ENCODE measurements at regions not wholly inside any gene's neighbourhood (a gene's known extent, or its start where the extent isn't known, plus 50 kb on each side); places are given as distances from the start of the nearest gene placed in this dataset.

DNA sequence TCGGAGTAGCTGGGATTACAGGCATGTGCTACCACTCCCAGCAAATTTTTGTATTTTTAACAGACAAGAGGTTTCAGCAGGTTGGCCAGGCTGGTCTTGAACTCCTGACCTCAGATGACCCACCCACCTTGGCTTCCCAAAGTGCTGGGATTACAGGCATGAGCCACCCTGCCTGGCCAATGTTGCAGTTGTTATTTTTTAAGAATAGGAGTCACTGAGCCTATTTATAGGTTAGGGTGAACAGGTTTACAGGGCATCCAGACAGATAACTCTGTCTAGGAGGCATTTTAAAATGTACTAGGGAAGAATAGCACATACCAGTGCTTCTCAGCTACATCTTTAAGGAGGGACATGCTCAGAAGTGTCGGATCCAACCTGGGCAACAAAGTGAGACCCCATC is 60.1 kb upstream of the BNC2 start:
- intact Hi-C loops (cut with micrococcal nuclease; ENCODE audit: unreplicated experiment), result no loop called here
- no peaks in the 10 kb centered on the region for H3K27me3 ChIP-seq (replicated peaks; ENCODE audit: insufficient read depth, low read depth, low read length, poor library complexity)
- no peak overlapping the region for H3K27ac ChIP-seq (ENCODE audit: low read depth, low read length, poor library complexity, severe bottlenecking)
- H3K4me1 ChIP-seq (ENCODE audit: insufficient read depth, low read length, poor library complexity, severe bottlenecking), result no peaks in the 10 kb centered on the region
- no peak overlapping the region for H3K4me3 ChIP-seq (ENCODE audit: low read depth, low read length, poor library complexity, severe bottlenecking)
- ChIA-PET CTCF (no interaction called here), POLR2A (ENCODE audit: low non-redundant PET) (no interaction called here)
- DNase-seq (ENCODE audit: low spot score), result no peak
- H3K9me3 ChIP-seq (ENCODE audit: low read depth, low read length, poor library complexity, severe bottlenecking), result no peaks in the 10 kb centered on the region
- no TSS peak for BruUV-seq (replicated peaks)
- TF ChIP-seq, protein P1, sequence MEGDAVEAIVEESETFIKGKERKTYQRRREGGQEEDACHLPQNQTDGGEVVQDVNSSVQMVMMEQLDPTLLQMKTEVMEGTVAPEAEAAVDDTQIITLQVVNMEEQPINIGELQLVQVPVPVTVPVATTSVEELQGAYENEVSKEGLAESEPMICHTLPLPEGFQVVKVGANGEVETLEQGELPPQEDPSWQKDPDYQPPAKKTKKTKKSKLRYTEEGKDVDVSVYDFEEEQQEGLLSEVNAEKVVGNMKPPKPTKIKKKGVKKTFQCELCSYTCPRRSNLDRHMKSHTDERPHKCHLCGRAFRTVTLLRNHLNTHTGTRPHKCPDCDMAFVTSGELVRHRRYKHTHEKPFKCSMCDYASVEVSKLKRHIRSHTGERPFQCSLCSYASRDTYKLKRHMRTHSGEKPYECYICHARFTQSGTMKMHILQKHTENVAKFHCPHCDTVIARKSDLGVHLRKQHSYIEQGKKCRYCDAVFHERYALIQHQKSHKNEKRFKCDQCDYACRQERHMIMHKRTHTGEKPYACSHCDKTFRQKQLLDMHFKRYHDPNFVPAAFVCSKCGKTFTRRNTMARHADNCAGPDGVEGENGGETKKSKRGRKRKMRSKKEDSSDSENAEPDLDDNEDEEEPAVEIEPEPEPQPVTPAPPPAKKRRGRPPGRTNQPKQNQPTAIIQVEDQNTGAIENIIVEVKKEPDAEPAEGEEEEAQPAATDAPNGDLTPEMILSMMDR (conservative IDR thresholded peaks at IDR 0.05; ENCODE audit: low read depth, low read length), result no peak
- TF ChIP-seq EZH2 (IDR thresholded peaks at IDR 0.05; ENCODE audit: borderline replicate concordance, low read depth, low read length, poor library complexity, severe bottlenecking), result no peak
- no peaks in the 10 kb centered on the region for H3K36me3 ChIP-seq (ENCODE audit: insufficient read depth, low read length, poor library complexity, severe bottlenecking)

GRCh38 chr9:16928179-16928945 is 57.9 kb upstream of the BNC2 start:
- intact Hi-C loops (cut with micrococcal nuclease; ENCODE audit: unreplicated experiment), result no loop called here

GRCh38 chr9:16925426-16925825 is 55.0 kb upstream of the BNC2 start:
- POLR2A ChIA-PET (ENCODE audit: low non-redundant PET), result no interaction called here
- Histone ChIP-seq H3K27ac (ENCODE audit: low read depth, low read length, poor library complexity, severe bottlenecking) (no peak overlapping the region), H3K9me3 (ENCODE audit: low read depth, low read length, poor library complexity, severe bottlenecking) (no peaks in the 10 kb centered on the region), H3K4me1 (ENCODE audit: insufficient read depth, low read length, poor library complexity, severe bottlenecking) (no peaks in the 10 kb centered on the region), H3K36me3 (ENCODE audit: insufficient read depth, low read length, poor library complexity, severe bottlenecking) (no peaks in the 10 kb centered on the region), H3K4me3 (ENCODE audit: low read depth, low read length, poor library complexity, severe bottlenecking) (no peak overlapping the region), H3K27me3 (replicated peaks; ENCODE audit: insufficient read depth, low read depth, low read length, poor library complexity) (no peaks in the 10 kb centered on the region)
- no TSS peak for BruUV-seq (replicated peaks)
- TF ChIP-seq, protein P1 (conservative IDR thresholded peaks at IDR 0.05; ENCODE audit: low read depth, low read length), result no peak
- no peak for TF ChIP-seq EZH2 (IDR thresholded peaks at IDR 0.05; ENCODE audit: borderline replicate concordance, low read depth, low read length, poor library complexity, severe bottlenecking)
- CTCF ChIA-PET, result no interaction called here
- intact Hi-C loops (cut with micrococcal nuclease; ENCODE audit: unreplicated experiment), result no loop called here
- no peak for DNase-seq (ENCODE audit: low spot score)

More at GRCh38 chr9:16928179-16928945, 57.9 kb upstream of the BNC2 start:
- no peak for DNase-seq (ENCODE audit: low spot score)
- no peaks in the 10 kb centered on the region for H3K27me3 ChIP-seq (replicated peaks; ENCODE audit: insufficient read depth, low read depth, low read length, poor library complexity)
- ChIA-PET POLR2A (ENCODE audit: low non-redundant PET) (no interaction called here), CTCF (no interaction called here)
- no peaks in the 10 kb centered on the region for H3K36me3 ChIP-seq (ENCODE audit: insufficient read depth, low read length, poor library complexity, severe bottlenecking)
- no peaks in the 10 kb centered on the region for H3K4me1 ChIP-seq (ENCODE audit: insufficient read depth, low read length, poor library complexity, severe bottlenecking)
- H3K27ac ChIP-seq (ENCODE audit: low read depth, low read length, poor library complexity, severe bottlenecking), result no peak overlapping the region
- H3K4me3 ChIP-seq (ENCODE audit: low read depth, low read length, poor library complexity, severe bottlenecking), result no peak overlapping the region
- no peak for TF ChIP-seq EZH2 (IDR thresholded peaks at IDR 0.05; ENCODE audit: borderline replicate concordance, low read depth, low read length, poor library complexity, severe bottlenecking)
- TF ChIP-seq, protein P1 (conservative IDR thresholded peaks at IDR 0.05; ENCODE audit: low read depth, low read length), result no peak
- H3K9me3 ChIP-seq (ENCODE audit: low read depth, low read length, poor library complexity, severe bottlenecking), result no peaks in the 10 kb centered on the region
- BruUV-seq (replicated peaks), result no TSS peak
